ENCODE measurements at regions not wholly inside any gene's neighbourhood (a gene's known extent, or its start where the extent isn't known, plus 50 kb on each side); places are given as distances from the start of the nearest gene placed in this dataset.

- H3K27ac ChIP-seq (ENCODE audit: control insufficient read depth, insufficient read depth, low read length) = no peak overlapping the region
- no peak overlapping the region for H3K9ac ChIP-seq (ENCODE audit: control insufficient read depth, extremely low read depth, insufficient read depth, low read length)
- no peak overlapping the region for H3K4me2 ChIP-seq (ENCODE audit: control insufficient read depth, extremely low read depth, insufficient read depth, low read depth, low read length)
- no peaks in the 10 kb centered on the region for H3K27me3 ChIP-seq (ENCODE audit: control insufficient read depth, extremely low read depth, insufficient read depth, low read length)
- no peaks in the 10 kb centered on the region for H4K20me1 ChIP-seq (ENCODE audit: control insufficient read depth, extremely low read depth, insufficient read depth, low read length)
- H2AFZ ChIP-seq (ENCODE audit: control insufficient read depth, low read length) = no peak overlapping the region
- no peak overlapping the region for H3K4me3 ChIP-seq (ENCODE audit: control insufficient read depth in 2 of 3, extremely low read depth in 1 of 3, insufficient read depth in 2 of 3, low read depth in 1 of 3, low read length in 3 of 3)
- FAIRE-seq (no peak), DNase-seq (ENCODE audit: low read depth, low spot score) (no peak)
- H3K79me2 ChIP-seq (ENCODE audit: control insufficient read depth, insufficient read depth, low read length) = no peaks in the 10 kb centered on the region
- no peaks in the 10 kb centered on the region for H3K4me1 ChIP-seq (ENCODE audit: control insufficient read depth, extremely low read depth, insufficient read depth, low read length)
- TF ChIP-seq CTCF (optimal IDR thresholded peaks at IDR 0.05 in 1 of 3, IDR thresholded peaks at IDR 0.05 in 1 of 3, conservative IDR thresholded peaks at IDR 0.05 in 1 of 3; ENCODE audit: extremely low read depth in 1 of 3, insufficient read depth in 2 of 3, low read length in 3 of 3) (no peak), EZH2 (IDR thresholded peaks at IDR 0.05; ENCODE audit: low read length) (no peak)
- H3K9me3 ChIP-seq (ENCODE audit: control insufficient read depth, low read depth, low read length) = no peaks in the 10 kb centered on the region
- H3K9me1 ChIP-seq (ENCODE audit: control insufficient read depth, extremely low read depth, insufficient read depth, low read length) = no peaks in the 10 kb centered on the region
- dilution Hi-C loops (cut with MboI; ENCODE audit: extremely low pct_ligation_motif_present, low sequenced_read_pairs) = no loop called here
- no peaks in the 10 kb centered on the region for H3K36me3 ChIP-seq (ENCODE audit: control insufficient read depth in 2 of 2, extremely low read depth in 1 of 2, insufficient read depth in 2 of 2, low read length in 2 of 2)
Measured at GRCh38 chrX:77162777-77163176, 284.4 kb upstream of the FGF16 start.

- no peak for DNase-seq (ENCODE audit: low read depth, low spot score)
- FAIRE-seq = no peak
- Histone ChIP-seq H3K36me3 (ENCODE audit: control insufficient read depth in 2 of 2, extremely low read depth in 1 of 2, insufficient read depth in 2 of 2, low read length in 2 of 2) (no peaks in the 10 kb centered on the region), H3K27me3 (ENCODE audit: control insufficient read depth, extremely low read depth, insufficient read depth, low read length) (no peaks in the 10 kb centered on the region), H2AFZ (ENCODE audit: control insufficient read depth, low read length) (no peak overlapping the region), H4K20me1 (ENCODE audit: control insufficient read depth, extremely low read depth, insufficient read depth, low read length) (no peaks in the 10 kb centered on the region), H3K9me1 (ENCODE audit: control insufficient read depth, extremely low read depth, insufficient read depth, low read length) (no peaks in the 10 kb centered on the region), H3K9ac (ENCODE audit: control insufficient read depth, extremely low read depth, insufficient read depth, low read length) (no peak overlapping the region), H3K9me3 (ENCODE audit: control insufficient read depth, low read depth, low read length) (no peaks in the 10 kb centered on the region), H3K4me2 (ENCODE audit: control insufficient read depth, extremely low read depth, insufficient read depth, low read depth, low read length) (no peak overlapping the region), H3K27ac (ENCODE audit: control insufficient read depth, insufficient read depth, low read length) (no peak overlapping the region), H3K4me1 (ENCODE audit: control insufficient read depth, extremely low read depth, insufficient read depth, low read length) (no peaks in the 10 kb centered on the region), H3K79me2 (ENCODE audit: control insufficient read depth, insufficient read depth, low read length) (no peaks in the 10 kb centered on the region), H3K4me3 (ENCODE audit: control insufficient read depth in 2 of 3, extremely low read depth in 1 of 3, insufficient read depth in 2 of 3, low read depth in 1 of 3, low read length in 3 of 3) (no peak overlapping the region)
- dilution Hi-C loops (cut with MboI; ENCODE audit: extremely low pct_ligation_motif_present, low sequenced_read_pairs) = no loop called here
- TF ChIP-seq EZH2 (IDR thresholded peaks at IDR 0.05; ENCODE audit: low read length) (no peak), CTCF (optimal IDR thresholded peaks at IDR 0.05 in 1 of 3, IDR thresholded peaks at IDR 0.05 in 1 of 3, conservative IDR thresholded peaks at IDR 0.05 in 1 of 3; ENCODE audit: extremely low read depth in 1 of 3, insufficient read depth in 2 of 3, low read length in 3 of 3) (no peak)
Measured at GRCh38 chrX:77167993-77168392, 279.2 kb upstream of the FGF16 start.
